HFFc6 (cell line): ENCODE measurements at regions not wholly inside any gene's neighbourhood (a gene's known extent, or its start where the extent isn't known, plus 50 kb on each side); places are given as distances from the start of the nearest gene placed in this dataset.
"Not testable (repeated sequence)": the region's sequence is repeated elsewhere in the genome, so short reads cannot be mapped to it uniquely, and the experiment has no call there.

Experiments used
- DNase-seq: peaks from one replicate; pipeline ENCODE4 v3.0.0-alpha.2; 2018
- H3K27ac Mint-ChIP-seq: 2 replicates; pipeline ENCODE4 v1.8.0; 2020; ENCODE audit warnings: mild to moderate bottlenecking, mixed read lengths
- H3K27me3 Mint-ChIP-seq: 2 replicates; pipeline ENCODE4 v1.8.0; 2021; ENCODE audit warnings: mild to moderate bottlenecking, moderate library complexity, mixed read lengths; ENCODE audit not compliant: insufficient read depth
- H3K36me3 Mint-ChIP-seq: 2 replicates; pipeline ENCODE4 v1.8.0; 2021; ENCODE audit warnings: low read depth, mixed read lengths
- H3K4me1 Mint-ChIP-seq: 2 replicates; pipeline ENCODE4 v1.8.0; 2020; ENCODE audit warnings: low read depth, mixed read lengths
- H3K4me3 Mint-ChIP-seq: 2 replicates; pipeline ENCODE4 v1.8.0; 2020; ENCODE audit warnings: mild to moderate bottlenecking, moderate library complexity, mixed read lengths
- H3K9me3 Mint-ChIP-seq: 2 replicates; pipeline ENCODE4 v1.8.0; 2020; ENCODE audit warnings: mild to moderate bottlenecking, mixed read lengths
- CTCF ChIP-seq: fragments of 200-600 bp; sonication (generic); IDR thresholded peaks from 2 replicates; pipeline ENCODE4 v1.5.0; 2021; ENCODE audit warnings: antibody characterized with exemption, mild to moderate bottlenecking

- H3K4me1 Mint-ChIP-seq: no peaks in the 10 kb centered on the region
- H3K4me3 Mint-ChIP-seq: no peak overlapping the region
- no peaks in the 10 kb centered on the region for H3K36me3 Mint-ChIP-seq
- no peak for TF ChIP-seq CTCF
- peaks cover 10% of the 10 kb centered on the region for H3K9me3 Mint-ChIP-seq
- DNase-seq: no peak
- H3K27me3 Mint-ChIP-seq: no peaks in the 10 kb centered on the region
- H3K27ac Mint-ChIP-seq: no peak overlapping the region
Measured at GRCh38 chr2:22056621-22057132, 932.9 kb downstream of the TDRD15 start.

GRCh38 chr2:22062679-22063078, 938.9 kb downstream of the TDRD15 start:
- no peak for DNase-seq
- Mint-ChIP-seq H3K36me3 (no peaks in the 10 kb centered on the region), H3K27me3 (no peaks in the 10 kb centered on the region), H3K27ac (no peak overlapping the region), H3K9me3 (peaks cover 11% of the 10 kb centered on the region), H3K4me3 (no peak overlapping the region), H3K4me1 (no peaks in the 10 kb centered on the region)
- TF ChIP-seq CTCF: no peak

- no peaks in the 10 kb centered on the region for H3K27me3 Mint-ChIP-seq
Measured at GRCh38 chr2:22076454-22076853, 952.7 kb downstream of the TDRD15 start.

DNA sequence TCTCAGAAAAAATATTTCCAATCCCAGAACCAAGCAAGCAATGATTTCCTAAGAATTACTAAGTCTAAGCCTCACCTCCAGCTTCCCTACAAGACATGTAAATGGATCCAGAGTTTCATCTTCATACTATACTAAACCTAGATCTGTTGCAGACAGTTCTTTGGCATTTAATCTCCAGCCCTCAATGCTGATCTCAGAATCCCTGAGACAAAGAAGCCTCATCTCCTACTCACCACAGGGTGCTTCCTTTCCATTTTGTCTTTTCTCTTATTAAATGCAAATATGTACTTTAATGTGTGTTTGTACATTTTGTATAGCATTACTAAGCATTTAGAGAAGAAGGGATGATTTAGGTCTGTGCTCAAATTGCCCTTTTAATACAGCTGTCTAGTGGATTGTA, 954.9 kb downstream of the TDRD15 start:
- Mint-ChIP-seq H3K36me3 (no peaks in the 10 kb centered on the region), H3K4me1 (no peaks in the 10 kb centered on the region), H3K27me3 (no peaks in the 10 kb centered on the region), H3K9me3 (peaks cover 11% of the 10 kb centered on the region), H3K27ac (no peak overlapping the region), H3K4me3 (no peak overlapping the region)
- DNase-seq: no peak
- TF ChIP-seq CTCF: no peak

More at GRCh38 chr2:22076454-22076853, 952.7 kb downstream of the TDRD15 start:
- Mint-ChIP-seq H3K4me1 (no peaks in the 10 kb centered on the region), H3K9me3 (peaks cover 24% of the 10 kb centered on the region), H3K27ac (no peak overlapping the region), H3K36me3 (no peaks in the 10 kb centered on the region), H3K4me3 (no peak overlapping the region)
- no peak for TF ChIP-seq CTCF
- DNase-seq: no peak

DNA sequence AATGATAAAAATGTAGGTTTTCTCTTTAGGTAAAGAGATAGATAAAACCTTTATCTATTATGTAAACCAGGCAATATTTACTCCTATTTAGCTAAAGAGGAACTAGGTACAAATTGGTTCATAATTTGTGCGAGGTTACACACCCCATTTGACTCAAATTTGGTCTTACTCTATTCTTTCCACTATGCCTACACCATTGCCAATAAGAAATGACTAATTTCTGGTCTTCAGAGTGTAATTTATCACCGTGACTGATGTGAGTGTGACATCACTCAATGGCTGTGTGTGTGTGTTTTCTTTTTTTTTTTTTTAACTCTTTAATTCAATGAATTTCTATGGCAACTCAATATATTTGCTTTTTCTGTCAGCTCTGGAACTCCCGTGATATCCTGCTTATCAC, 955.8 kb downstream of the TDRD15 start:
- H3K27ac Mint-ChIP-seq: no peak overlapping the region
- H3K36me3 Mint-ChIP-seq: no peaks in the 10 kb centered on the region
- no peak overlapping the region for H3K4me3 Mint-ChIP-seq
- DNase-seq: no peak
- no peak for TF ChIP-seq CTCF
- H3K9me3 Mint-ChIP-seq: peaks cover 9% of the 10 kb centered on the region
- H3K4me1 Mint-ChIP-seq: no peaks in the 10 kb centered on the region
- H3K27me3 Mint-ChIP-seq: no peaks in the 10 kb centered on the region

GRCh38 chr2:22086726-22087125, 963.0 kb downstream of the TDRD15 start:
- peaks cover 30% of the 10 kb centered on the region for H3K9me3 Mint-ChIP-seq
- no peak for TF ChIP-seq CTCF
- no peak overlapping the region for H3K4me3 Mint-ChIP-seq
- H3K27me3 Mint-ChIP-seq: no peaks in the 10 kb centered on the region
- H3K27ac Mint-ChIP-seq: no peak overlapping the region
- H3K36me3 Mint-ChIP-seq: no peaks in the 10 kb centered on the region
- no peak for DNase-seq
- no peaks in the 10 kb centered on the region for H3K4me1 Mint-ChIP-seq

DNA sequence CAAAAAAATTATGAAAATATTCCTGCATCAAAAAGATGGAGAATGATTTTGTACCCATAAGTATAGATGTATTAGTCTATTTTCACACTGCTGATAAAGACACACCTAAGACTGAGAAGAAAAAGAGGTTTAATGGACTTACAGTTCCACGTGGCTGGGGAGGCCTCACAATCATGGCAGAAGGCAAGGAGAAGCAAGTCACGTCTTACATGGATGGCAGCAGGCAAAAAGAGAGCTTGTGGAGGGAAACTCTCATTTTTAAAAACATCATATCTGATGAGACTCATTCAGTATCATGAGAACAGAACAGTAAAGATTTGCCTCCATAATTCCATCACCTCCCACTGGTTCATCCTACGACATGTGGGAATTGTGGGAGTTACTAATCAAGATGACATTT, 979.8 kb downstream of the TDRD15 start:
- H3K36me3 Mint-ChIP-seq, H3K27ac Mint-ChIP-seq, DNase-seq, H3K27me3 Mint-ChIP-seq, H3K4me3 Mint-ChIP-seq, H3K4me1 Mint-ChIP-seq: not testable (repeated sequence)
- peaks cover 32% of the 10 kb centered on the region for H3K9me3 Mint-ChIP-seq
